ENCODE measurements at regions not wholly inside any gene's neighbourhood (a gene's known extent, or its start where the extent isn't known, plus 50 kb on each side); places are given as distances from the start of the nearest gene placed in this dataset.

GRCh38 chr5:153118018-153118417 is 372.5 kb upstream of the GRIA1 start:
- WGBS (ENCODE audit: insufficient coverage), result 100% methylated on average over 1 of the region's 1 CpG
- intact Hi-C loops (cut with micrococcal nuclease), result no loop called here
- Mint-ChIP-seq H3K9me3 (peaks cover 5 to 10% of the 10 kb centered on the region in 2 donors), H3K4me3 (no peak overlapping the region), H3K27me3 (ENCODE audit: low read depth in 2 of 2) (no peaks in the 10 kb centered on the region), H3K36me3 (no peaks in the 10 kb centered on the region), H3K27ac (no peak overlapping the region), H3K4me1 (no peaks in the 10 kb centered on the region)
- DNase-seq, result no peak
- Histone ChIP-seq H3K36me3 (ENCODE audit: control insufficient read depth, insufficient read depth, low read length) (no peaks in the 10 kb centered on the region), H3K4me1 (ENCODE audit: control insufficient read depth, insufficient read depth, low read length) (no peaks in the 10 kb centered on the region), H3K27ac (ENCODE audit: low read length) (no peak overlapping the region), H3K4me3 (ENCODE audit: low read length) (no peak overlapping the region), H3K27me3 (ENCODE audit: control insufficient read depth, insufficient read depth, low read length) (no peaks in the 10 kb centered on the region), H3K9me3 (ENCODE audit: control insufficient read depth, insufficient read depth, low read length) (no peaks in the 10 kb centered on the region)
- ATAC-seq, result no peak
- TF ChIP-seq, protein P1, sequence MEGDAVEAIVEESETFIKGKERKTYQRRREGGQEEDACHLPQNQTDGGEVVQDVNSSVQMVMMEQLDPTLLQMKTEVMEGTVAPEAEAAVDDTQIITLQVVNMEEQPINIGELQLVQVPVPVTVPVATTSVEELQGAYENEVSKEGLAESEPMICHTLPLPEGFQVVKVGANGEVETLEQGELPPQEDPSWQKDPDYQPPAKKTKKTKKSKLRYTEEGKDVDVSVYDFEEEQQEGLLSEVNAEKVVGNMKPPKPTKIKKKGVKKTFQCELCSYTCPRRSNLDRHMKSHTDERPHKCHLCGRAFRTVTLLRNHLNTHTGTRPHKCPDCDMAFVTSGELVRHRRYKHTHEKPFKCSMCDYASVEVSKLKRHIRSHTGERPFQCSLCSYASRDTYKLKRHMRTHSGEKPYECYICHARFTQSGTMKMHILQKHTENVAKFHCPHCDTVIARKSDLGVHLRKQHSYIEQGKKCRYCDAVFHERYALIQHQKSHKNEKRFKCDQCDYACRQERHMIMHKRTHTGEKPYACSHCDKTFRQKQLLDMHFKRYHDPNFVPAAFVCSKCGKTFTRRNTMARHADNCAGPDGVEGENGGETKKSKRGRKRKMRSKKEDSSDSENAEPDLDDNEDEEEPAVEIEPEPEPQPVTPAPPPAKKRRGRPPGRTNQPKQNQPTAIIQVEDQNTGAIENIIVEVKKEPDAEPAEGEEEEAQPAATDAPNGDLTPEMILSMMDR (IDR thresholded peaks at IDR 0.05), result no peak

DNA sequence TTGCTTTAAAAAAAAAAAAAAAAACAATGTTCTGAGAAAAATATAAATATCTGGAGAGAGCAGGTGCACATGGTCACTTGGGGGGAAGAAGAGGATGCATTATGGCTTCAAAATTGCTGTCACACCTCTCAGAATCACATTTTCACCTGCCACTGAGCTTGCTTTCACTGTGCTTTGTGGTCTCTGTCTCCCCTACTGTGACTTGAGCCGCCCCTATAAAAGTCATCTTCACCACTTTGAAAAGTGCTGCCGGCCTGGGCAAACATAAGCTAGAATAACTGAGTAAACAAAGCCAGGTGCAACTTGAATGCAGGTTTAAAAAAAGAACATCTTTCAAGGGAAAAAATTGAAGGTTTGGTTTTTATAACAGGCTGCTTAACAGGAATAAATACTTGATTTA is 368.1 kb upstream of the GRIA1 start:
- no peaks in the 10 kb centered on the region for H3K27me3 Mint-ChIP-seq (ENCODE audit: low read depth in 2 of 2)
- H3K4me3 Mint-ChIP-seq, result no peak overlapping the region
- TF ChIP-seq, protein P1 (IDR thresholded peaks at IDR 0.05), result no peak
- DNase-seq, result no peak
- no peaks in the 10 kb centered on the region for H3K9me3 ChIP-seq (ENCODE audit: control insufficient read depth, insufficient read depth, low read length)
- no peak overlapping the region for H3K27ac Mint-ChIP-seq
- H3K9me3 Mint-ChIP-seq, result peaks cover 5 to 8% of the 10 kb centered on the region in 2 donors
- H3K4me1 Mint-ChIP-seq, result no peaks in the 10 kb centered on the region
- H3K4me1 ChIP-seq (ENCODE audit: control insufficient read depth, insufficient read depth, low read length), result no peaks in the 10 kb centered on the region
- intact Hi-C loops (cut with micrococcal nuclease), result no loop called here
- H3K36me3 ChIP-seq (ENCODE audit: control insufficient read depth, insufficient read depth, low read length), result no peaks in the 10 kb centered on the region
- H3K4me3 ChIP-seq (ENCODE audit: low read length), result no peak overlapping the region
- no peaks in the 10 kb centered on the region for H3K27me3 ChIP-seq (ENCODE audit: control insufficient read depth, insufficient read depth, low read length)
- no peak overlapping the region for H3K27ac ChIP-seq (ENCODE audit: low read length)
- no peaks in the 10 kb centered on the region for H3K36me3 Mint-ChIP-seq
- no peak for ATAC-seq
- 14% methylated on average over 2 of the region's 2 CpGs for WGBS (ENCODE audit: insufficient coverage)

DNA sequence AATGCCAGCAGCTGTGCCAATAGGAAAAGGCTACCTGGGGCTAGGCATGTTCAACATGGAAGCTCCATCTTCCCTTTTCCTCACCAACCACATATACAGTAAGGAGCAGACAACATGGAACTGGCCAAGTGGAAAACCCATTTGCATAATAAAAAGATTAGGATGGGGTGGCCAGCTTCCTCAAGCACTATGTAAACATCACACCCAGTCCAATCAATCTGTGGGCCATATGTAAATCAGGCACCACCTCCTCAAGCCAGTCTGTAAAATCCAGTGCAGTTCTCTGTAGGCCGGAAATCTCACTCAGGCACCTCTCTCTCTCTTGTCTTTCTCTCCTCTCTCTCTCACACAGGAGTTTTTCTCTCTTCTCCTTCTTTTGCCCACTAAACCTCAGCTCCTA is 360.2 kb upstream of the GRIA1 start:
- H3K4me1 Mint-ChIP-seq, result no peaks in the 10 kb centered on the region
- Histone ChIP-seq H3K4me1 (ENCODE audit: control insufficient read depth, insufficient read depth, low read length) (no peaks in the 10 kb centered on the region), H3K36me3 (ENCODE audit: control insufficient read depth, insufficient read depth, low read length) (no peaks in the 10 kb centered on the region), H3K4me3 (ENCODE audit: low read length) (no peak overlapping the region), H3K9me3 (ENCODE audit: control insufficient read depth, insufficient read depth, low read length) (no peaks in the 10 kb centered on the region), H3K27me3 (ENCODE audit: control insufficient read depth, insufficient read depth, low read length) (no peaks in the 10 kb centered on the region), H3K27ac (ENCODE audit: low read length) (no peak overlapping the region)
- no peaks in the 10 kb centered on the region for H3K27me3 Mint-ChIP-seq (ENCODE audit: low read depth in 2 of 2)
- no peak for ATAC-seq
- H3K9me3 Mint-ChIP-seq, result peaks cover 3 to 7% of the 10 kb centered on the region in 2 donors
- WGBS (ENCODE audit: insufficient coverage), result 96% methylated on average over 1 of the region's 1 CpG
- no peak for DNase-seq
- H3K27ac Mint-ChIP-seq, result no peak overlapping the region
- intact Hi-C loops (cut with micrococcal nuclease), result no loop called here
- TF ChIP-seq, protein P1 (IDR thresholded peaks at IDR 0.05), result no peak
- no peaks in the 10 kb centered on the region for H3K36me3 Mint-ChIP-seq
- H3K4me3 Mint-ChIP-seq, result no peak overlapping the region

GRCh38 chr5:153135411-153135810 is 355.1 kb upstream of the GRIA1 start:
- H3K4me1 ChIP-seq (ENCODE audit: control insufficient read depth, insufficient read depth, low read length), result no peaks in the 10 kb centered on the region
- H3K27me3 ChIP-seq (ENCODE audit: control insufficient read depth, insufficient read depth, low read length), result no peaks in the 10 kb centered on the region
- no peaks in the 10 kb centered on the region for H3K36me3 ChIP-seq (ENCODE audit: control insufficient read depth, insufficient read depth, low read length)
- H3K9me3 ChIP-seq (ENCODE audit: control insufficient read depth, insufficient read depth, low read length), result no peaks in the 10 kb centered on the region
- Mint-ChIP-seq H3K4me3 (no peak overlapping the region), H3K9me3 (peaks cover 9 to 12% of the 10 kb centered on the region in 2 donors), H3K4me1 (no peaks in the 10 kb centered on the region), H3K27ac (no peak overlapping the region), H3K27me3 (ENCODE audit: low read depth in 2 of 2) (no peaks in the 10 kb centered on the region), H3K36me3 (peaks cover 9% of the 10 kb centered on the region)
- intact Hi-C loops (cut with micrococcal nuclease), result no loop called here
- ATAC-seq, result no peak
- WGBS (ENCODE audit: insufficient coverage), result 64% methylated on average over 4 of the region's 4 CpGs
- no peak overlapping the region for H3K27ac ChIP-seq (ENCODE audit: low read length)
- no peak for DNase-seq
- TF ChIP-seq, protein P1 (IDR thresholded peaks at IDR 0.05), result no peak
- H3K4me3 ChIP-seq (ENCODE audit: low read length), result no peak overlapping the region

All from natural killer cell (primary cell).